ENCODE measurements at regions not wholly inside any gene's neighbourhood (a gene's known extent, or its start where the extent isn't known, plus 50 kb on each side); places are given as distances from the start of the nearest gene placed in this dataset.
"Not testable (repeated sequence)": the region's sequence is repeated elsewhere in the genome, so short reads cannot be mapped to it uniquely, and the experiment has no call there.

DNA sequence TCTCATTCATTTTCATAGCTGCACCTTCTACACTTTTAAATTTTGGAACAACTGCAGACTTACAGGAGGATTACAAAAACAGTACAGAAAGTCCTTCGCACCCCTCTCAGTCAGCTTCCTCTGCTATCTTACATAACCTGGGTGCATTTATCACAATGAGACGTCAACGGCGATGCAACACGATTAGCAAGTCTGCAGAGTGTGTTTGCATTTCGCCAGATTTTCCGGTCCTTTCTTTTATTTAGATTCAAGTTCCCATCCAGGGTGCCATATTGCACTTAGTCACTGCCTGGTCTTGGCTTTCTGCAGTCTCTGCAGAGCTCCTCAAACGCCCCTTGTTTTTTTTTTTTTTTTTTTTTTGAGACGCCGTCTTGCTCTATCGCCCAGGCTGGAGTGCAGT is 85.9 kb downstream of the ASMT start:
- H3K27me3 Mint-ChIP-seq (ENCODE audit: insufficient read depth, low read depth) = peaks cover 5% of the 10 kb centered on the region
- H3K27ac Mint-ChIP-seq = no peak overlapping the region
- Histone ChIP-seq H3F3A (ENCODE audit: low read depth) (no peaks in the 10 kb centered on the region), H3K36me3 (no peaks in the 10 kb centered on the region), H3K9me3 (ENCODE audit: low read depth) (no peaks in the 10 kb centered on the region), H3K4me3 (no peak overlapping the region), H2AFZ (replicated peaks) (no peak overlapping the region), H3K9ac (no peak overlapping the region), H3K27ac (no peak overlapping the region), H3K4me1 (no peaks in the 10 kb centered on the region), H3K4me2 (no peak overlapping the region), H3K79me2 (ENCODE audit: low read depth) (no peaks in the 10 kb centered on the region), H4K20me1 (ENCODE audit: low read depth) (no peaks in the 10 kb centered on the region), H3K27me3 (no peaks in the 10 kb centered on the region)
- no peaks in the 10 kb centered on the region for H3K4me1 Mint-ChIP-seq
- no peak for DNase-seq (ENCODE audit: low spot score)
- H3K36me3 Mint-ChIP-seq = no peaks in the 10 kb centered on the region
- TF ChIP-seq EZH2 (IDR thresholded peaks at IDR 0.05) (no peak), EZH2phosphoT487 (IDR thresholded peaks at IDR 0.05) (no peak)
- TF ChIP-seq, protein P1, sequence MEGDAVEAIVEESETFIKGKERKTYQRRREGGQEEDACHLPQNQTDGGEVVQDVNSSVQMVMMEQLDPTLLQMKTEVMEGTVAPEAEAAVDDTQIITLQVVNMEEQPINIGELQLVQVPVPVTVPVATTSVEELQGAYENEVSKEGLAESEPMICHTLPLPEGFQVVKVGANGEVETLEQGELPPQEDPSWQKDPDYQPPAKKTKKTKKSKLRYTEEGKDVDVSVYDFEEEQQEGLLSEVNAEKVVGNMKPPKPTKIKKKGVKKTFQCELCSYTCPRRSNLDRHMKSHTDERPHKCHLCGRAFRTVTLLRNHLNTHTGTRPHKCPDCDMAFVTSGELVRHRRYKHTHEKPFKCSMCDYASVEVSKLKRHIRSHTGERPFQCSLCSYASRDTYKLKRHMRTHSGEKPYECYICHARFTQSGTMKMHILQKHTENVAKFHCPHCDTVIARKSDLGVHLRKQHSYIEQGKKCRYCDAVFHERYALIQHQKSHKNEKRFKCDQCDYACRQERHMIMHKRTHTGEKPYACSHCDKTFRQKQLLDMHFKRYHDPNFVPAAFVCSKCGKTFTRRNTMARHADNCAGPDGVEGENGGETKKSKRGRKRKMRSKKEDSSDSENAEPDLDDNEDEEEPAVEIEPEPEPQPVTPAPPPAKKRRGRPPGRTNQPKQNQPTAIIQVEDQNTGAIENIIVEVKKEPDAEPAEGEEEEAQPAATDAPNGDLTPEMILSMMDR (IDR thresholded peaks at IDR 0.05) = no peak
- H3K9me3 Mint-ChIP-seq = peaks cover 4% of the 10 kb centered on the region
- H3K4me3 Mint-ChIP-seq = no peak overlapping the region

DNA sequence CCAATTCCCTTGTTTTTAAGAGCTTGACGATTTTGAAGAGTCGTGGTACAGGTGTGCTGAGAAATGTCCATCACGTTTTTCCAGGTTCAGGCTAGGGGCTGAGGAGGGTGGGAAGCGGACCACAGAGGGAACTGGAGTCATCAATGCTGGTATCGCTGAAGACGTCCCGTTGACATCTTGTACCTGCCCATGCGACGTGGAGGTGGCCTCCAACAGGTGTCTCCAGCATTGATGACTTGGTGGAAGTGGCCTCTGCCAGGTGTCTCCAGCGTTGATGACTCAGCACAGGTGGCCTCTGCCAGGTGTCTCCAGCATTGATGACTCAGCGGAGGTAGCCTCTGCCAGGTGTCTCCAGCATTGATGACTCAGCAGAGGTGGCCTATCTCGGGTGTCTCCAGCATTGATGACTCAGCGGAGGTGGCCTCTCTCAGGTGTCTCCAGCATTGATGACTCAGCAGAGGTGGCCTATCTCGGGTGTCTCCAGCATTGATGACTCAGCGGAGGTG is 86.6 kb downstream of the ASMT start:
- H3K4me2 ChIP-seq; H3F3A ChIP-seq (ENCODE audit: low read depth); H3K9me3 Mint-ChIP-seq; H3K4me1 ChIP-seq; DNase-seq (ENCODE audit: low spot score); H3K36me3 Mint-ChIP-seq; H4K20me1 ChIP-seq (ENCODE audit: low read depth); H3K27ac ChIP-seq; H3K4me1 Mint-ChIP-seq; H3K9ac ChIP-seq; H3K4me3 ChIP-seq; H3K4me3 Mint-ChIP-seq; H3K9me3 ChIP-seq (ENCODE audit: low read depth); H3K27ac Mint-ChIP-seq; H2AFZ ChIP-seq (replicated peaks); H3K27me3 Mint-ChIP-seq (ENCODE audit: insufficient read depth, low read depth); H3K27me3 ChIP-seq; H3K79me2 ChIP-seq (ENCODE audit: low read depth); H3K36me3 ChIP-seq: not testable (repeated sequence)

DNA sequence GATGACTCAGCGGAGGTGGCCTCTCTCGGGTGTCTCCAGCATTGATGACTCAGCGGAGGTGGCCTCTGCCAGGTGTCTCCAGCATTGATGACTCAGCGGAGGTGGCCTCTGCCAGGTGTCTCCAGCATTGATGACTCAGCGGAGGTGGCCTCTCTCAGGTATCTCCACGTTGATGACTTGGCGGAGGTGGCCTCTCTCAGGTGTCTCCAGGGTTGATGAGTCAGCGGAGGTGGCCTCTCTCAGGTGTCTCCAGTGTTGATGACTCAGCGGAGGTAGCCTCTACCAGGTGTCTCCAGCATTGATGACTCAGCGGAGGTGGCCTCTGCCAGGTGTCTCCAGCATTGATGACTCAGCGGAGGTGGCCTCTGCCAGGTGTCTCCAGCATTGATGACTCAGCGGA is 87.3 kb downstream of the ASMT start:
- not testable (repeated sequence) for H3K4me1 Mint-ChIP-seq; H3K9me3 ChIP-seq (ENCODE audit: low read depth); H3K36me3 Mint-ChIP-seq; H3K27me3 ChIP-seq; DNase-seq (ENCODE audit: low spot score); H4K20me1 ChIP-seq (ENCODE audit: low read depth); H3K4me3 Mint-ChIP-seq; H3K4me1 ChIP-seq; H3K9me3 Mint-ChIP-seq; H3K79me2 ChIP-seq (ENCODE audit: low read depth); H3F3A ChIP-seq (ENCODE audit: low read depth); H3K27me3 Mint-ChIP-seq (ENCODE audit: insufficient read depth, low read depth); H2AFZ ChIP-seq (replicated peaks); H3K36me3 ChIP-seq; H3K27ac ChIP-seq; H3K4me3 ChIP-seq; H3K9ac ChIP-seq; H3K27ac Mint-ChIP-seq; H3K4me2 ChIP-seq

DNA sequence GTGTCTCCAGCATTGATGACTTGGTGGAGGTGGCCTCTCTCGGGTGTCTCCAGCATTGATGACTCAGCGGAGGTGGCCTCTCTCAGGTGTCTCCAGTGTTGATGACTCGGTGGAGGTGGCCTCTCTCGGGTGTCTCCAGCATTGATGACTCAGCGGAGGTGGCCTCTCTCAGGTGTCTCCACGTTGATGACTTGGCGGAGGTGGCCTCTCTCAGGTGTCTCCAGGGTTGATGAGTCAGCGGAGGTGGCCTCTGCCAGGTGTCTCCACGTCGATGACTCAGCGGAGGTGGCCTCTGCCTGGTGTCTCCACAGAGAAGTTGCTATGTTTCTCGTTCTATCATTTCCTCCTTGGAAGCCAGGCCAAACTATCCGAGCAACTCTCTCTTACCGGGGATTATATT is 87.7 kb downstream of the ASMT start:
- not testable (repeated sequence) for H3K4me3 ChIP-seq; H2AFZ ChIP-seq (replicated peaks); H3K27me3 Mint-ChIP-seq (ENCODE audit: insufficient read depth, low read depth)

DNA sequence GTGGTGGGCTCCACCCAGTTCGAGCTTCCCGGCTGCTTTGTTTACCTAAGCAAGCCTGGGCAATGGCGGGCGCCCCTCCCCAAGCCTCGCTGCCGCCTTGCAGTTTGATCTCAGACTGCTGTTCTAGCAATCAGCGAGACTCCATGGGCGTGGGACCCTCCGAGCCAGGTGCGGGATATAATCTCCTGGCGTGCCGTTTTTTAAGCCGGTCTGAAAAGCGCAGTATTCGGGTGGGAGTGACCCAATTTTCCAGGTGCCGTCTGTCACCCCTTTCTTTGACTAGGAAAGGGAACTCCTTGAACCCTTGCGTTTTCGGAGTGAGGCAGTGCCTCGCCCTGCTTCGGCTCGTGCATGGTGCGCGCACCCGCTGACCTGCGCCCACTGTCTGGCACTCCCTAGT is 94.4 kb downstream of the ASMT start:
- H3K27ac ChIP-seq; H3K27me3 Mint-ChIP-seq (ENCODE audit: insufficient read depth, low read depth); H3K9me3 Mint-ChIP-seq; H3K4me3 Mint-ChIP-seq; H3K9me3 ChIP-seq (ENCODE audit: low read depth); DNase-seq (ENCODE audit: low spot score); H3K4me2 ChIP-seq; H3F3A ChIP-seq (ENCODE audit: low read depth); H3K9ac ChIP-seq; H3K27me3 ChIP-seq; H2AFZ ChIP-seq (replicated peaks); H3K4me1 ChIP-seq; H3K36me3 Mint-ChIP-seq; H3K36me3 ChIP-seq; H3K27ac Mint-ChIP-seq; H4K20me1 ChIP-seq (ENCODE audit: low read depth); H3K79me2 ChIP-seq (ENCODE audit: low read depth); H3K4me1 Mint-ChIP-seq; H3K4me3 ChIP-seq: not testable (repeated sequence)

More for the DNA sequence above, 87.7 kb downstream of the ASMT start:
- H3K4me3 Mint-ChIP-seq; H3K4me1 Mint-ChIP-seq; H3K36me3 ChIP-seq; H3K27ac ChIP-seq; H4K20me1 ChIP-seq (ENCODE audit: low read depth); H3F3A ChIP-seq (ENCODE audit: low read depth); H3K27me3 ChIP-seq; H3K9ac ChIP-seq; H3K4me2 ChIP-seq; H3K4me1 ChIP-seq; H3K79me2 ChIP-seq (ENCODE audit: low read depth); H3K27ac Mint-ChIP-seq; DNase-seq (ENCODE audit: low spot score); H3K36me3 Mint-ChIP-seq; H3K9me3 Mint-ChIP-seq; H3K9me3 ChIP-seq (ENCODE audit: low read depth): not testable (repeated sequence)

All from neural progenitor cell (in vitro differentiated cells).